Astrocyte (in vitro differentiated cells and primary cell): ENCODE measurements at regions not wholly inside any gene's neighbourhood (a gene's known extent, or its start where the extent isn't known, plus 50 kb on each side); places are given as distances from the start of the nearest gene placed in this dataset.
A peak's percentile ranks its signal among the peaks of the same experiment; 100 is the strongest.

Experiments
- DNase-seq: peaks from one replicate; pipeline ENCODE4 v3.0.0-alpha.2; 2010; ENCODE audit warnings: low read depth
- FAIRE-seq: peaks from 2 replicates; lab custom pipeline; 2011; peaks lifted over from hg19 to GRCh38; lab: Jason Lieb, UNC
- H2AFZ ChIP-seq: 2 replicates; pipeline ENCODE4 v1.6.0; 2012; ENCODE audit warnings: low read depth, low read length, inconsistent platforms
- H3K27ac ChIP-seq: 2 replicates; pipeline ENCODE4 v1.5.1; 2011; ENCODE audit warnings: low read depth, low read length, inconsistent platforms
- H3K27me3 ChIP-seq: 2 replicates; pipeline ENCODE4 v1.6.0; 2011; ENCODE audit warnings: low read length, inconsistent platforms; ENCODE audit not compliant: insufficient read depth
- H3K36me3 ChIP-seq: 2 replicates; pipeline ENCODE4 v1.5.1; 2011; ENCODE audit warnings: low read length, inconsistent platforms; ENCODE audit not compliant: insufficient read depth
- H3K4me1 ChIP-seq: 2 replicates; pipeline ENCODE4 v1.5.1; 2011; ENCODE audit warnings: low read length, inconsistent platforms; ENCODE audit not compliant: insufficient read depth
- H3K4me2 ChIP-seq: 2 replicates; pipeline ENCODE4 v1.6.0; 2012; ENCODE audit warnings: low read length, inconsistent platforms
- H3K4me3 ChIP-seq: 2 replicates; pipeline ENCODE4 v1.5.1; 2011; ENCODE audit warnings: low read depth, mild to moderate bottlenecking, low read length, inconsistent platforms; ENCODE audit not compliant: insufficient read depth
- H3K79me2 ChIP-seq: 2 replicates; pipeline ENCODE4 v1.6.0; 2012; ENCODE audit warnings: mild to moderate bottlenecking, low read length, inconsistent platforms; ENCODE audit not compliant: insufficient read depth
- H3K9ac ChIP-seq: 2 replicates; pipeline ENCODE4 v1.6.0; 2012; ENCODE audit warnings: mild to moderate bottlenecking, low read length, inconsistent platforms
- H3K9me3 ChIP-seq: 2 replicates; pipeline ENCODE4 v1.5.1; 2012; ENCODE audit warnings: low read depth, mild to moderate bottlenecking, low read length, inconsistent platforms; ENCODE audit not compliant: insufficient read depth
- H4K20me1 ChIP-seq: 2 replicates; pipeline ENCODE4 v1.6.0; 2012; ENCODE audit warnings: low read length, inconsistent platforms; ENCODE audit not compliant: insufficient read depth
- H3K27ac Mint-ChIP-seq: one replicate; pipeline ENCODE4 v1.8.0; 2021; ENCODE audit warnings: mild to moderate bottlenecking, mixed read lengths; ENCODE audit not compliant: unreplicated experiment
- H3K27me3 Mint-ChIP-seq: one replicate; pipeline ENCODE4 v1.8.0; 2021; ENCODE audit warnings: low read depth, mixed read lengths; ENCODE audit not compliant: unreplicated experiment
- H3K36me3 Mint-ChIP-seq: one replicate; pipeline ENCODE4 v1.8.0; 2021; ENCODE audit warnings: low read depth, mixed read lengths; ENCODE audit not compliant: unreplicated experiment
- H3K4me1 Mint-ChIP-seq: one replicate; pipeline ENCODE4 v1.8.0; 2021; ENCODE audit warnings: low read depth, mixed read lengths; ENCODE audit not compliant: unreplicated experiment
- H3K4me3 Mint-ChIP-seq: one replicate; pipeline ENCODE4 v1.8.0; 2021; ENCODE audit warnings: mild to moderate bottlenecking, moderate library complexity, mixed read lengths; ENCODE audit not compliant: unreplicated experiment
- H3K9me3 Mint-ChIP-seq: one replicate; pipeline ENCODE4 v1.8.0; 2021; ENCODE audit warnings: mild to moderate bottlenecking, mixed read lengths; ENCODE audit not compliant: unreplicated experiment
- EZH2 ChIP-seq: IDR thresholded peaks from 2 replicates; pipeline ENCODE4 v1.6.1; 2012; ENCODE audit warnings: mild to moderate bottlenecking, low read length, inconsistent platforms; ENCODE audit not compliant: insufficient read depth
- TF ChIP-seq, protein P1 (sequence below): IDR thresholded peaks from 2 replicates; pipeline ENCODE4 v1.5.1; 2011; ENCODE audit warnings: low read depth, mild to moderate bottlenecking, inconsistent platforms, low read length, moderate library complexity; ENCODE audit not compliant: insufficient read depth

DNA sequence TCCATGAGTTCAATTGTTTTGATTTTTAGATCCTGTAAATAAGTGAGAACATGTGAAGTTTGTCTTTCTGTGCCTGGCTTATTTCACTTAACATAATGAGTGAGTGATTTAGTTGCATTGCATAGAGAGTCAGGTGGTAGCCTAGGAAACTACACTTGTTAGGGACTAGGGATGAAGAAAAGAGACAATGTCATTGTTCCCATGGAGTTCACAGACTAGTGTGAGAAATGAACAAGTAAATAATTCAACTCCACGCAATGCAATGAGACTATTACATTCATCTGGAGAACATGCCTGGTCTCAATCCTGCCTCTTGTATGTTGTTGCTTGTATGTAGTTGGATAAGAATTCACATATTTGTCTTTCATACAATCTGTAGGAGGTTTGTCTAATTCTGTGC, 76.3 kb upstream of the B3GAT2 start:
- H3K9ac ChIP-seq, result no peak overlapping the region
- TF ChIP-seq, protein P1, sequence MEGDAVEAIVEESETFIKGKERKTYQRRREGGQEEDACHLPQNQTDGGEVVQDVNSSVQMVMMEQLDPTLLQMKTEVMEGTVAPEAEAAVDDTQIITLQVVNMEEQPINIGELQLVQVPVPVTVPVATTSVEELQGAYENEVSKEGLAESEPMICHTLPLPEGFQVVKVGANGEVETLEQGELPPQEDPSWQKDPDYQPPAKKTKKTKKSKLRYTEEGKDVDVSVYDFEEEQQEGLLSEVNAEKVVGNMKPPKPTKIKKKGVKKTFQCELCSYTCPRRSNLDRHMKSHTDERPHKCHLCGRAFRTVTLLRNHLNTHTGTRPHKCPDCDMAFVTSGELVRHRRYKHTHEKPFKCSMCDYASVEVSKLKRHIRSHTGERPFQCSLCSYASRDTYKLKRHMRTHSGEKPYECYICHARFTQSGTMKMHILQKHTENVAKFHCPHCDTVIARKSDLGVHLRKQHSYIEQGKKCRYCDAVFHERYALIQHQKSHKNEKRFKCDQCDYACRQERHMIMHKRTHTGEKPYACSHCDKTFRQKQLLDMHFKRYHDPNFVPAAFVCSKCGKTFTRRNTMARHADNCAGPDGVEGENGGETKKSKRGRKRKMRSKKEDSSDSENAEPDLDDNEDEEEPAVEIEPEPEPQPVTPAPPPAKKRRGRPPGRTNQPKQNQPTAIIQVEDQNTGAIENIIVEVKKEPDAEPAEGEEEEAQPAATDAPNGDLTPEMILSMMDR, result no peak
- TF ChIP-seq EZH2, result no peak
- no peak overlapping the region for H3K4me2 ChIP-seq
- no peak overlapping the region for H3K27ac ChIP-seq
- H4K20me1 ChIP-seq, result no peaks in the 10 kb centered on the region
- no peaks in the 10 kb centered on the region for H3K27me3 Mint-ChIP-seq
- H3K4me3 ChIP-seq, result no peak overlapping the region
- H3K79me2 ChIP-seq, result no peaks in the 10 kb centered on the region
- no peak overlapping the region for H3K27ac Mint-ChIP-seq
- no peak overlapping the region for H2AFZ ChIP-seq
- H3K4me1 ChIP-seq, result no peaks in the 10 kb centered on the region
- H3K36me3 ChIP-seq, result no peaks in the 10 kb centered on the region
- no peak for DNase-seq
- H3K4me3 Mint-ChIP-seq, result no peak overlapping the region
- FAIRE-seq, result no peak
- no peaks in the 10 kb centered on the region for H3K36me3 Mint-ChIP-seq
- no peaks in the 10 kb centered on the region for H3K9me3 ChIP-seq
- no peaks in the 10 kb centered on the region for H3K9me3 Mint-ChIP-seq
- no peaks in the 10 kb centered on the region for H3K27me3 ChIP-seq
- no peaks in the 10 kb centered on the region for H3K4me1 Mint-ChIP-seq

DNA sequence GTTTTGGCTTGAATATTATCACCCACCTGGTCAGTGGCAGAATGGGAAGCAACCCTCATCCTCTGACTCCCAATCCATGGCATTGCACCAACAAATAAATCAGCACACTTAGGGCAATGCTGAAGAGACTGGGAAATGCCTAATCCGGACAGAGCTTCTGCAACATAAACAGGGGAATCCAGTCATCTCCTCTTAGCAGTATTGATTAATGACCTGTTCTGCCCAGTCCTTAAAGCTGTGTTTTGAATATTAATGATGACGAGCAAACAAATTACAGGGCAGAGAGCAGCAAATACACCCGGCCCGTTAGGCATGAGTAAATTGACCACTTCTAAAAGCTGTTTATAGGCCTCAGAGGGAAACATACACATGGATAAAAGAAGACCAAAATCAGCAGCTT, 77.0 kb upstream of the B3GAT2 start:
- H4K20me1 ChIP-seq, result no peaks in the 10 kb centered on the region
- no peaks in the 10 kb centered on the region for H3K9me3 ChIP-seq
- no peak overlapping the region for H3K27ac ChIP-seq
- H3K4me3 ChIP-seq, result no peak overlapping the region
- no peak overlapping the region for H3K4me2 ChIP-seq
- no peaks in the 10 kb centered on the region for H3K79me2 ChIP-seq
- no peak overlapping the region for H3K9ac ChIP-seq
- H3K27me3 ChIP-seq, result no peaks in the 10 kb centered on the region
- TF ChIP-seq, protein P1, result no peak
- TF ChIP-seq EZH2, result no peak
- Mint-ChIP-seq H3K27me3 (peaks cover 2% of the 10 kb centered on the region), H3K36me3 (no peaks in the 10 kb centered on the region), H3K9me3 (no peaks in the 10 kb centered on the region), H3K4me3 (no peak overlapping the region), H3K27ac (no peak overlapping the region), H3K4me1 (no peaks in the 10 kb centered on the region)
- FAIRE-seq, result no peak
- no peaks in the 10 kb centered on the region for H3K36me3 ChIP-seq
- no peak overlapping the region for H2AFZ ChIP-seq
- no peaks in the 10 kb centered on the region for H3K4me1 ChIP-seq
- DNase-seq, result no peak

- no peak overlapping the region for H2AFZ ChIP-seq
- no peak overlapping the region for H3K27ac ChIP-seq
- FAIRE-seq (no peak), DNase-seq (peak; percentile 12)
- no peak for TF ChIP-seq EZH2
- TF ChIP-seq, protein P1, result no peak
- no peak overlapping the region for H3K9ac ChIP-seq
- H3K27me3 ChIP-seq, result no peaks in the 10 kb centered on the region
- no peaks in the 10 kb centered on the region for H3K4me1 Mint-ChIP-seq
- H3K9me3 Mint-ChIP-seq, result no peaks in the 10 kb centered on the region
- H3K4me3 Mint-ChIP-seq, result no peak overlapping the region
- no peak overlapping the region for H3K27ac Mint-ChIP-seq
- no peaks in the 10 kb centered on the region for H3K79me2 ChIP-seq
- H3K27me3 Mint-ChIP-seq, result peaks cover 2% of the 10 kb centered on the region
- no peaks in the 10 kb centered on the region for H3K9me3 ChIP-seq
- no peaks in the 10 kb centered on the region for H4K20me1 ChIP-seq
- H3K4me1 ChIP-seq, result no peaks in the 10 kb centered on the region
- no peaks in the 10 kb centered on the region for H3K36me3 Mint-ChIP-seq
- no peaks in the 10 kb centered on the region for H3K36me3 ChIP-seq
- H3K4me2 ChIP-seq, result no peak overlapping the region
- H3K4me3 ChIP-seq, result no peak overlapping the region
These were observed 77.9 kb upstream of the B3GAT2 start for GRCh38 chr6:71034563-71035345.
